ENCODE measurements at regions not wholly inside any gene's neighbourhood (a gene's known extent, or its start where the extent isn't known, plus 50 kb on each side); places are given as distances from the start of the nearest gene placed in this dataset.

- DNase-seq (no peak), ATAC-seq (no peak)
- intact Hi-C loops (cut with micrococcal nuclease) = no loop called here
These were observed 93.8 kb downstream of the LITAF start for GRCh38 chr16:11492808-11493530.

- DNase-seq (no peak), ATAC-seq (no peak)
- intact Hi-C loops (cut with micrococcal nuclease) = no loop called here
These were observed 93.2 kb downstream of the LITAF start for GRCh38 chr16:11493531-11493929.

DNA sequence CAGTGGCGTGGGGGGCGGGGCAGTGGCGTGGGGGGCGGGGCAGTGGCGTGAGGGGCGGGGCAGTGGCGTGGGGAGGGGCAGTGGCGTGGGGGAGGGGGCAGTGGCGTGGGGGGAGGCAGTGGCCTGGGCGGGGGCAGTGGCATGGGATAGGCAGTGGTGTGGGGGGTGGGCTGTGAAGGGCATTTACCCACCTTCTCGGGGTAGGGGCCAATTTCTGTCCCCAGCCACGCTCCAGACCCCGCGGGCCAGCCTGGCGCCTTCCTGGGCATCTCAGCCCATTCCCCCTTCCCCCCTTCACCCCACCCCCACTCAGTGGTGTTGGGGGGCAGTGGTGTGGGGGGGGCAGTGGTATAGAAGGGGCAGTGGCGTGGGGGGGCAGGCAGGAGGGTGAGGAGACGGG, 92.7 kb downstream of the LITAF start:
- intact Hi-C loops (cut with micrococcal nuclease) = no loop called here
- peak; percentile 17 for DNase-seq
- no peak for ATAC-seq

GRCh38 chr16:11494433-11494832, 92.3 kb downstream of the LITAF start:
- peak; percentile 9 for DNase-seq
- no peak for ATAC-seq
- intact Hi-C loops (cut with micrococcal nuclease) = no loop called here

DNA sequence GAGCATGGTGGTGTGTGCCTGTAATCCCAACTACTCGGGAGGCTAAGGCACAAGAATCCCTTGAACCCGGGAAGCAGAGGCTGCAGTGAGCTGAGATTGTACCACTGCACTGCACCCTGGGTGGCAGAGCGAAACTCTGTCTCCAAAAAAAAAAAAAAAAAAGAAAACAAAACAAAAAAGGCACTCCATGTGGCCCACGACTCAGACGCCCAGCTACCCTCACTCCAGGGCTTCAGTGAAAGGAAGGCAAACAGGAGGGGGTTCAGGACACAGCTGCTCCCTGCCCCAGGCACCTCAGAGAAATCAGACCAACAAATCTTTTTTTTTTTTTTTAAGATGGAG, 91.7 kb downstream of the LITAF start:
- ATAC-seq (no peak), DNase-seq (no peak)
- intact Hi-C loops (cut with micrococcal nuclease) = no loop called here

Data from left ventricle myocardium superior (tissue), 1 donor.